GM18505 (cell line): ENCODE measurements at regions not wholly inside any gene's neighbourhood (a gene's known extent, or its start where the extent isn't known, plus 50 kb on each side); places are given as distances from the start of the nearest gene placed in this dataset.

Experiments used
- ATAC-seq: cut with Tn5 transposase; IDR thresholded peaks from one replicate; pipeline ENCODE4 v1.9.1; 2021; ENCODE audit not compliant: unreplicated experiment
- POLR2A ChIP-seq: IDR thresholded peaks from 4 replicates; pipeline ENCODE4 v1.6.1; 2011; ENCODE audit warnings: borderline replicate concordance; ENCODE audit not compliant: insufficient read depth, insufficient read length; ENCODE audit errors: extremely low read depth

GRCh38 chr3:124201226-124201625 lies 209.3 kb upstream of the ROPN1 start:
- TF ChIP-seq POLR2A, result no peak
- ATAC-seq, result no peak

GRCh38 chr3:124201786-124202185 lies 209.9 kb upstream of the ROPN1 start:
- no peak for ATAC-seq
- TF ChIP-seq POLR2A, result no peak

GRCh38 chr3:124202754-124203153 lies 210.8 kb upstream of the ROPN1 start:
- TF ChIP-seq POLR2A, result no peak
- ATAC-seq, result no peak

- no peak for ATAC-seq
- no peak for TF ChIP-seq POLR2A
Measured at GRCh38 chr3:124203292-124203691, 211.4 kb upstream of the ROPN1 start.

- no peak for TF ChIP-seq POLR2A
- no peak for ATAC-seq
Measured at GRCh38 chr3:124206225-124207055, 214.5 kb upstream of the ROPN1 start.

GRCh38 chr3:124207077-124207476 lies 215.2 kb upstream of the ROPN1 start:
- ATAC-seq, result no peak
- no peak for TF ChIP-seq POLR2A

GRCh38 chr3:124207873-124208485 lies 216.1 kb upstream of the ROPN1 start:
- TF ChIP-seq POLR2A, result no peak

GRCh38 chr3:124209426-124209825 lies 217.5 kb upstream of the ROPN1 start:
- ATAC-seq, result no peak
- no peak for TF ChIP-seq POLR2A

More at GRCh38 chr3:124207873-124208485, 216.1 kb upstream of the ROPN1 start:
- no peak for ATAC-seq

- TF ChIP-seq POLR2A, result no peak
- no peak for ATAC-seq
Measured at GRCh38 chr3:124210899-124211298, 219.0 kb upstream of the ROPN1 start.

- no peak for ATAC-seq
- TF ChIP-seq POLR2A, result no peak
Measured at GRCh38 chr3:124213641-124214040, 221.7 kb upstream of the ROPN1 start.

GRCh38 chr3:124217542-124217941 lies 225.6 kb upstream of the ROPN1 start:
- ATAC-seq, result no peak
- no peak for TF ChIP-seq POLR2A

GRCh38 chr3:124221422-124221821 lies 229.5 kb upstream of the ROPN1 start:
- TF ChIP-seq POLR2A, result no peak
- ATAC-seq, result no peak

- no peak for ATAC-seq
- TF ChIP-seq POLR2A, result no peak
Measured at GRCh38 chr3:124223853-124224252, 231.9 kb upstream of the ROPN1 start.

GRCh38 chr3:124227150-124227630 lies 235.3 kb upstream of the ROPN1 start:
- no peak for TF ChIP-seq POLR2A
- ATAC-seq, result no peak
